ENCODE measurements at regions not wholly inside any gene's neighbourhood (a gene's known extent, or its start where the extent isn't known, plus 50 kb on each side); places are given as distances from the start of the nearest gene placed in this dataset.

- Histone ChIP-seq H3K27ac (ENCODE audit: control insufficient read depth, insufficient read depth) (no peak overlapping the region), H2AFZ (ENCODE audit: control insufficient read depth, low read depth, low read length) (no peak overlapping the region), H3K4me2 (ENCODE audit: control insufficient read depth, insufficient read depth) (no peak overlapping the region), H3K9me3 (replicated peaks; ENCODE audit: control insufficient read depth, insufficient read depth, low read length) (no peaks in the 10 kb centered on the region), H3K9ac (ENCODE audit: control insufficient read depth, insufficient read depth, low read length) (no peak overlapping the region), H3K4me1 (ENCODE audit: control insufficient read depth, insufficient read depth, low read length) (no peaks in the 10 kb centered on the region), H3K36me3 (ENCODE audit: control insufficient read depth in 2 of 2, insufficient read depth in 2 of 2, low read length in 1 of 2) (no peaks in the 10 kb centered on the region), H4K20me1 (ENCODE audit: control insufficient read depth, insufficient read depth) (no peaks in the 10 kb centered on the region), H3K4me3 (no peak overlapping the region), H3K79me2 (ENCODE audit: control insufficient read depth, insufficient read depth, low read length) (no peaks in the 10 kb centered on the region), H3K27me3 (replicated peaks in 1 of 2; ENCODE audit: control insufficient read depth in 2 of 2, insufficient read depth in 2 of 2, low read length in 1 of 2) (no peaks in the 10 kb centered on the region)
- RAD21 ChIA-PET (ENCODE audit: unreplicated experiment), result no interaction called here
- in situ Hi-C loops (cut with MboI) (no loop called here), intact Hi-C loops (cut with micrococcal nuclease; ENCODE audit: unreplicated experiment) (loop anchor here (10.0 kb wide), 1 partner anchor 475 kb away; no protein-coding TSS in a partner anchor)
- no peak for DNase-seq (ENCODE audit: low read depth, low spot score)
- no peak for FAIRE-seq
- no peak for ATAC-seq
- BruUV-seq (replicated peaks), result no TSS peak
- POLR2A ChIA-PET, result no interaction called here
- SMC1A ChIA-PET (ENCODE audit: uncharacterized antibody, unreplicated experiment), result no interaction called here
- 61% methylated on average over 6 of the region's 6 CpGs for WGBS (ENCODE audit: insufficient coverage, insufficient replicate concordance, low lambda C conversion rate, missing lambda C conversion rate)
- CTCF ChIA-PET, result interaction anchor here (1.0 to 3.7 kb wide), 3 partner anchors 10 to 59 kb away, joined by 3 to 13 read pairs (median 4); no protein-coding TSS in a partner anchor
- no peak for TF ChIP-seq RB1 (IDR thresholded peaks at IDR 0.05; ENCODE audit: borderline replicate concordance)
- TF ChIP-seq ATF3 (IDR thresholded peaks at IDR 0.05; ENCODE audit: borderline replicate concordance, extremely low read depth, low read depth, low read length), result no peak
- TF ChIP-seq IKZF2 (IDR thresholded peaks at IDR 0.05), result no peak
- TF ChIP-seq BRCA1 (IDR thresholded peaks at IDR 0.05; ENCODE audit: low read depth, low read length), result no peak
- no peak for TF ChIP-seq RELB (IDR thresholded peaks at IDR 0.05; ENCODE audit: low read depth)
- no peak for TF ChIP-seq PRDM15 (CRISPR knock-in tag; IDR thresholded peaks at IDR 0.05)
- no peak for TF ChIP-seq STAT1 (conservative IDR thresholded peaks at IDR 0.05)
- no peak for TF ChIP-seq ZSCAN29 (IDR thresholded peaks at IDR 0.05)
- TF ChIP-seq FOXK2 (IDR thresholded peaks at IDR 0.05), result no peak
- TF ChIP-seq LARP7 (IDR thresholded peaks at IDR 0.05), result no peak
- no peak for TF ChIP-seq MYC (IDR thresholded peaks at IDR 0.05; ENCODE audit: insufficient read depth, insufficient read length, insufficient replicate concordance, low read length, severe bottlenecking)
- TF ChIP-seq KLF5 (IDR thresholded peaks at IDR 0.05; ENCODE audit: partially characterized antibody), result no peak
- no peak for TF ChIP-seq ZBTB40 (IDR thresholded peaks at IDR 0.05; ENCODE audit: borderline replicate concordance)
- TF ChIP-seq EED (IDR thresholded peaks at IDR 0.05; ENCODE audit: low read depth), result no peak
- TF ChIP-seq SPI1 (IDR thresholded peaks at IDR 0.05; ENCODE audit: borderline replicate concordance, insufficient read depth, low read depth, low read length), result no peak
These were observed 228.9 kb upstream of the G2E3 start for GRCh38 chr14:30330033-30330432.

Data from GM12878 (cell line).